Renal cortex interstitium (tissue), 11 donors: ENCODE measurements at regions not wholly inside any gene's neighbourhood (a gene's known extent, or its start where the extent isn't known, plus 50 kb on each side); places are given as distances from the start of the nearest gene placed in this dataset.
"Not testable (repeated sequence)": the region's sequence is repeated elsewhere in the genome, so short reads cannot be mapped to it uniquely, and the experiment has no call there.

Experiments
- DNase-seq, 11 donors: peaks; one replicate each; pipeline ENCODE4 v3.0.0-alpha.2; 2013; ENCODE audit warnings: low read depth in 9 of 11, low spot score in 4 of 11; ENCODE audit errors: extremely low read depth in 1 of 11

GRCh38 chr6:170093658-170094596 is 197.0 kb downstream of the DLL1 start:
- DNase-seq: no peak

DNA sequence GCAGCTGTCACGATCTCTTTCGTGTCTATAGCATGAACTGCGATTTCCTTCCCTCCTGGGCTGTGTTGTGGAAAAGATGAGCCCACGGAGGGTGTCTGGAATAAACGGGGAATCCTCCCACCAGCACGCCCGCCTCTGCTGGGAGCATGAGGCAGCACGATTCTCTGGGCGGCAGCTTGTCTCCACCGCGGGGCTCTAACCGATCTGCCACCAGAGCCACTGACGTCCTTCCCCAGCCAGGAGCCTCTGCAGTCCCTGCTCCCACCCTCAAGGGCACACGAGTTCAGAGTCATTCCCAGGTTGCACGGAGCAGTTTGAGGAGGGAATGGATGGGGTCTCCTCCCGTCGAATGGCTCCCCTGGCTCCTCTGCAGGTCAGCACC is 197.6 kb downstream of the DLL1 start:
- DNase-seq: no peak

DNA sequence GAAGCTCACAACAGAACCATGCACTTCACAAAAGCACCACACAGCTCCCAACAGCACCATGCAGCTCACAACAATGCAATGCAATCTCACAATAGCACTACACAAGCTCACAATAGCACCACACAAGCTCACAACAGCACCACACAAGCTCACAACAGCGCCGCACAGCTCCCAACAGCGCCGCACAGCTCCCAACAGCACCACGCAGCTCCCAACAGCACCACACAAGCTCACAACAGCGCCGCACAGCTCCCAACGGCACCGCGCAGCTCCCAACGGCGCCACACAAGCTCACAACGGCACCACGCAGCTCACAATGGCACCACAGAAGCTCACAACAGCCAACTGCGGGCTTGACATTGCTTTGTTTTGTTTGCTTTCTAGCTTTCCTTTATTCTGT is 198.1 kb downstream of the DLL1 start:
- no peak for DNase-seq

DNA sequence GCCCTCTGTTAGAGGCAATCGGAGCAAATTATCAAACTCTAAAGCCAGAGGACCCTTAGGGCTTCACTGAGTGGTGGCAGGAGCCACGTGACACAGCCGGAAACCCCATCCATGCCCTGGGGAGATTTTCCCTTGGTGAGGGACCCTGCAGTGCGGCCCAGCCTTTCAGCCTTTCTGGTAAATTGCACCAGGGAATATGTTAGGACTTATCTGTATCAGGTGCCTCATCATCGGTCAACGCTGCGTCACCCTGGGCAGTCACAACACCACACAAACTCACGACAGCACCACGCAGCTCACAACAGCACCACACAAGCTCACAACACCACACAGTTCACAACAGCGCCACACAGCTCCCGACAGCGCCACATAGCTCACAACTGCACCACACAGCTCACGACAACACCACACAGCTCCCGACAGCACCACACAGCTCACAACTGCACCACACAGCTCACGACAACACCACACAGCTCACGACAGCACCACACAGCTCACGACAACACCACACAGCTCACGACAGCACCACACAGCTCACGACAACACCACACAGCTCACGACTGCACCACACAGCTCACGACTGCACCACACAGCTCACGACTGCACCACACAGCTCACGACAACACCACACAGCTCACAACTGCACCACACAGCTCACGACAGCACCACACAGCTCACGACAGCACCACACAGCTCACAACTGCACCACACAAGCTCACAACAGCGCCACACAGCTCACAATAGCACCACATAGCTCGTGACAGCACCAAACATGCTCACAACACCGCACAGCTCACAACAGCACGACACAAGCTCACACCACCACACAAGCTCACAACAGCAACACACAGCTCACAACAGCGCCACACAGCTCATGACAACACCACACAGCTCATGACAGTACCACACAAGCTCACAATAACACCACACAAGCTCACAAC is 199.0 kb downstream of the DLL1 start:
- DNase-seq: no peak

DNA sequence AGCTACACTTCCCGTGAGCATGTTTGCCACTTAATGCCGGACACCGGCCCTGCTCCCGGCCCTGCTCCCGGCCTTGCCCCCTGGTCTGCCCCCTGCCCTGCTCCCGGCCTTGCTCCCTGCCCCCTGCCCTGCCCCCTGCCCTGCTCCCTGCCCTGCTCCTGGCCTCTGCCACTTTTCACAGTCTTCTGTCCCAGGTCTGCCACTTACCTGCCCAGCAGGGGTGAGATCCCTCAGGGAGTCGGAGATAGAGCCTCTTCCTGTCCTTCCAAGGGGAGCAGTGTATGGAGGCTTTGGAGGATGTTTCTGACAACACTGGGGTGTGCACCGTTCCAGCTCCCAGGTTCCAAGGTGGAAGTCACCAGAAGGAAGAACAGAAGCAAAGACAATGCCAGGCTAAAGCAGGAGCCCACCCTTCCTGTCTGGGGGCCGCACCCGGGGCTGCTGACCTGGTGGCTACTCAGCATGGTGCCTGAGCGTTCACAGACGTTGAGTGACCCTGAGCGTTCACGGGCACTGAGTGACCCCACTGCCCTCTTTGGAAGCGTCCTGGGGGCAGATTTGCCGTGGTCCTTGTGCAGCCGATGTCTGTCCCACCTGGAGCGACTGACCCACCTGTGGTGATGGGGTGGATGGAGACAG is 199.8 kb downstream of the DLL1 start:
- DNase-seq: no peak

DNA sequence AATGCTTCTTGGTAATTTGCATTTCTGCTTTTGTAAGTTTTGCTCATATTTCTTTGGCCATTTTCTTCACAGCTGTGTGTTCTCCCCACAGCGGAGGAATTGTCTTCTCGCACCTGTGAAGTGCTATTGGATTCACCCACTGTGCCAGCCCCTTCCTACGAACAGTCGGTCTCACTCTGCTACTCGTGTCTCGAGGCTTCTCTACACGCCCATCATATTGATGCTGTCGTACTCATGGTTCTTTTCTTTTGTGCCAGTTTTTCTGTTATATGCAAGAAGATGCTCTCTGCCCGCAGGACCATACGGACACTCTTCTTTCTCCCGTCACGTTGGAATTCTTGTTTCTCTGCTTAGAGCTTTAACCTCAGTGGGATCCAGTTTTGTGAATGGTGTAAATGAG is 200.3 kb downstream of the DLL1 start:
- DNase-seq: no peak

- DNase-seq: no peak
These were observed 200.9 kb downstream of the DLL1 start for GRCh38 chr6:170089963-170090362.

GRCh38 chr6:170088582-170088955 is 202.3 kb downstream of the DLL1 start:
- no peak for DNase-seq

DNA sequence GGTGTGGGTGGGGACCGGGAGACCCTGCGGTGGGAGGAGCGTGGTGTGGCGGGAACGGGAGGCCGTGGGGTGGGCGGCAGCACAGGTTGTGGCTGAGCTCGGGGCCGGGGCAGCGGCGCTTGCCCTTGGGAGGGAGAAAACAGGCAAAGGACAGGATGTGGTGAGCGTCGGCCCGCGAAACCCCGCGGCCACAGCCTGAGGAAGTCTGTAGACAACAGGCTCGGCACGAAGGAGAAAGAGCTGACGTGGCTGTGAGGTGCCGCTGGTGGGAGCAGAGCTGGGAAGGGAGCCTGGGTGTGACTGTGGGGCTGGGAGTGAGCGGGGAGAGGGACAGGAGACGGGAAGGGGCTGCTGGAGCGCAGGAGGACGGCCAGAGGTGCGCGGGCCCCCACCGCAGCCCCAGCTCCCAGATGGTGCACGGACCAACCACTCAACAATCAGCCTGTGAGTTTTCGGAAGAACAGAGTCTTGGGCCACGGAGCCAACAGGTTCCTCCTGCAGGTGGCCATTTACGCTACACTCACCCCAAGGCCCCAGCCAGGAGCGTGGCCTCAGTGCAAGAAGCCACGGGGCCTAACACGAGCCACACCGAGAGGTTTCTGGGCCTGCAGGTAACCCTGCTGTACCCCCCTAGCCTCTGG is 202.8 kb downstream of the DLL1 start:
- DNase-seq: no peak

DNA sequence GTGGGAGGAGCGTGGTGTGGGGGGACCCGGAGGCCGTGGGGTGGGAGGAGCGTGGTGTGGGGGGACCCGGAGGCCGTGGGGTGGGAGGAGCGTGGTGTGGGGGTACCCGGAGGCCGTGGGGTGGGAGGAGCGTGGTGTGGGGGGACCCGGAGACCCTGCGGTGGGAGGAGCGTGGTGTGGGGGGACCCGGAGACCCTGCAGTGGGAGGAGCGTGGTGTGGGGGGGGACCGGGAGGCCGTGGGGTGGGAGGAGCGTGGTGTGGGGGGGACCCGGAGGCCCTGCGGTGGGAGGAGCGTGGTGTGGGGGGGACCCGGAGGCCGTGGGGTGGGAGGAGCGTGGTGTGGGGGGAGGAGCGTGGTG is 203.5 kb downstream of the DLL1 start:
- DNase-seq: not testable (repeated sequence)

- no peak for DNase-seq
These were observed 204.0 kb downstream of the DLL1 start for GRCh38 chr6:170086639-170087420.

- DNase-seq: no peak
These were observed 205.1 kb downstream of the DLL1 start for GRCh38 chr6:170085475-170086401.

GRCh38 chr6:170084166-170084730 is 206.6 kb downstream of the DLL1 start:
- no peak for DNase-seq

DNA sequence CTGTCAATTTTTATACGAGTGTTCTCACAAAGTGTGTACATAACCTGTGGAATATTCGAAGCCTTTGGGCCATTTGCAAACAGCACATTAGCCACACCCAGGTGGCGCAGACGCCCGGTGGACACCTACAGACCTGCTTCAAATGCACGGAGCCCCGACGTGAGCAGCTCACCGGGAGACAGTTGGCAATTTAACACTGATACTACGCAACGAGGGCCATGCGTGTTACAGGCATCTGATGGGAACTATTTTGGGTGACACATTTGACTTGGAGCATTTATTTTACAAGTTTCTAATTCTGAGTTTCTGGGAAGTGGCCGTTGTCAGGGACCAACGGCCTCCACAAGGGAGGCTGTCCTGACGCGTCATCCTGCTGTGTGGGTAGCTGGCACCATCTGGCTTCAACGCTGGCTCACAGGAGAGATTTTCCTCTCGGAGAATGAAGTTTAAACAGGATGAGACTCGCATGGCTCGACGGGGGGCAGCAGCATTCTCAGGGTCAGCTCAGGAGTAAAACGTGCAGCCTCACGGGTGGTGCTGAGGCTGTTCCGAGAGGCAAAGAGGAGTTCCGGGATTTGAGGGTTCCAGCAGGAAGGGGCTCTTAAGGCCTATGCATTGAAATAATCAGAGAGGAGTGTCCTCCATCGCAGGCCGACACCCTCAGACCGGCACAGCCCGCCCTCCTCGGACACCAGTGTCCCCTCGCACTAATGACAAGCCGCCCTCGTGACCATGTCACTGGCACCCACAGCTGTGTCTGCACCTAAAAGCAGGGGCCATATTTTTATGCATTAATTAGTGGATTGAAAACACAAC is 207.4 kb downstream of the DLL1 start:
- no peak for DNase-seq

DNA sequence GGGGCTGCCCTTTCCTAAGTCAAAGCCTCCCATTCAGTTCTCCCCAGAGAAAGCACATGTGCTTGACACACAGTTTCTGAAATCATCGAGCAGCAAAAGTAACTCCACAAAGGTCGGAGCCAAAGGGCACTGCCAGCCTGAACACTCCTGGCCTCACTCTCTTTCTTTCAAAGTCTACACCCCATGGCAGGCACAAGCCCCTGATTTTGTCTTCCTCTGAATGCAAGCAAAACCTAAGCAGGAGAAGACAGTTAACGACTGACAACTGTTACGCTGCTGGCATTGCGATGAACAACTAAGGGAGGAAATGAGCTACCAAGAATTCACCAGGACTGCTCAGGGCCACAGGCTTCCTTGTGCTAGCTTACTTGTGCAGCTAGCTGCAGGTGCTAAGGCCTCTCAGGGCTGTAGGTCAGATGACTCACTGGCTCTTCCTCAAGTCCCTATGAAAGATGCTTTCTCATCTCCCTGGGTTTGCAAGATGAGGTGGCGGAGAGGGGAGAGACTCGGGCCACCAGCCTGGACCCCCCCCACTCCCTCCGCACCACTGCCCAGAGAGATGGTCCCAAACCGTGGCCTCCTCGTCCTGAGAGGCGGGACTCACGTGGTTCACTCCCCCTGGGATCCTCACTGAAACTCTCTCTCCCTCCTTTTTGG is 208.2 kb downstream of the DLL1 start:
- no peak for DNase-seq

DNA sequence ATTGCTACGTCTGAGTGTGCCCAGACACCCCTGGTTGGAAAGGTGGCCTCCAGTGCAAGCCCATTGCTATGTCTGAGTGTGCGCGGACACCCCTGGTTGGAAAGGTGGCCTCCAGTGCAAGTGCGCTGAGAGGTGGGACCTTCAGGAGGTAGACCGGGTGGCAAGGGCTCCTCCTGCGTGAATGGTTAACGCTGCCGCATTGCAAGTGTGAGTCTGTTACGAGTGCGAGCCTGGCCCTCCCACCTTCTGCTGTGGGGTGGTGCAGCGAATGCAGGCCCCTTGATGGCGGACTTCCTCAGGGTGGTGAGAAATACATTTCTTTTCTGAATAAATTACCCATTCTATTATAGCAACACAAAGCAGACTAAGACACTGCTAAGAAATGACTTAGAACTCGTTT is 208.8 kb downstream of the DLL1 start:
- DNase-seq: no peak
